Psoas muscle (tissue), 7 donors: ENCODE measurements at regions not wholly inside any gene's neighbourhood (a gene's known extent, or its start where the extent isn't known, plus 50 kb on each side); places are given as distances from the start of the nearest gene placed in this dataset.
A peak's percentile ranks its signal among the peaks of the same experiment; 100 is the strongest.

Experiments used
- ATAC-seq, 4 donors: fragments of 200-7000 bp; cut with Tn5 transposase; one replicate each; pipeline ENCODE4 v1.9.1; 2020; ENCODE audit warnings: moderate library complexity in 3 of 4, mild to moderate bottlenecking in 2 of 4
- DNase-seq, 2 donors: peaks; one replicate each; pipeline ENCODE4 v3.0.0-alpha.2; 2020
- H3K27ac ChIP-seq: fragments of 200-600 bp; one replicate; pipeline ENCODE4 v1.8.0; 2022
- H3K27me3 ChIP-seq, 3 donors: fragments of 200-600 bp in 1 of 3; one replicate each; pipeline versions ENCODE4 v1.6.1 to v1.8.0; 2013 to 2022; ENCODE audit warnings: low read length in 2 of 3, mild to moderate bottlenecking in 2 of 3, moderate library complexity in 1 of 3; ENCODE audit not compliant: insufficient read depth in 3 of 3
- H3K36me3 ChIP-seq, 2 donors: fragments of 200-600 bp in 1 of 2; one replicate each; pipeline versions ENCODE4 v1.6.1 to v1.8.0; 2013 to 2022; ENCODE audit warnings: low read depth in 1 of 2, mild to moderate bottlenecking in 1 of 2, moderate library complexity in 1 of 2; ENCODE audit not compliant: insufficient read depth in 1 of 2
- H3K4me1 ChIP-seq: fragments of 200-600 bp; one replicate; pipeline ENCODE4 v1.8.0; 2022
- H3K4me3 ChIP-seq: fragments of 200-600 bp; one replicate; pipeline ENCODE4 v1.8.0; 2022; ENCODE audit warnings: mild to moderate bottlenecking
- H3K9me3 ChIP-seq: fragments of 200-600 bp; one replicate; pipeline ENCODE4 v1.8.0; 2022
- WGBS, 3 donors: extraction: QIAGEN DNeasy Blood & Tissue Kit; methylation state at CpG; one replicate each; pipeline versions ENCODE4 v1.1.6 to v1.1.7; 2013; 5-methylcytosine and 5-hydroxymethylcytosine counted together
- intact Hi-C, 2 donors: fragments of 100-400 bp; cut with DNase I; formaldehyde crosslinking; loops; one replicate each; pipeline versions ENCODE4 v1.11.0 to v1.14.2; 2022
- TF ChIP-seq, protein P1 (sequence below): fragments of 200-600 bp; IDR thresholded peaks from one replicate; pipeline ENCODE4 v1.8.0; 2022; ENCODE audit warnings: antibody characterized with exemption
- donor health status: healthy with polysubstance abuse.
- donor health status: DM: no; HTN: no; CAD: no; lungs with moderate emphysema.
- donor health status: Bipolar disorder and iron deficiency.
- donor health status: healthy.
- donor health status: DM: yes; HTN: yes; CAD: no.
- donor health status: DM: no; HTN: no; CAD: no.
- donor health status: DM: yes; HTN: yes; CAD: no.

- H3K36me3 ChIP-seq = no peaks in the 10 kb centered on the region
- intact Hi-C loops = no loop called here
- no peaks in the 10 kb centered on the region for H3K9me3 ChIP-seq
- no peaks in the 10 kb centered on the region for H3K27me3 ChIP-seq
- H3K4me3 ChIP-seq = no peak overlapping the region
- H3K4me1 ChIP-seq = no peaks in the 10 kb centered on the region
- ATAC-seq (no peak), DNase-seq (no peak)
- no peak overlapping the region for H3K27ac ChIP-seq
- WGBS, 3 donors = 89 to 98% (median 93%) methylated on average over 6 of the region's 6 CpGs
- TF ChIP-seq, protein P1, sequence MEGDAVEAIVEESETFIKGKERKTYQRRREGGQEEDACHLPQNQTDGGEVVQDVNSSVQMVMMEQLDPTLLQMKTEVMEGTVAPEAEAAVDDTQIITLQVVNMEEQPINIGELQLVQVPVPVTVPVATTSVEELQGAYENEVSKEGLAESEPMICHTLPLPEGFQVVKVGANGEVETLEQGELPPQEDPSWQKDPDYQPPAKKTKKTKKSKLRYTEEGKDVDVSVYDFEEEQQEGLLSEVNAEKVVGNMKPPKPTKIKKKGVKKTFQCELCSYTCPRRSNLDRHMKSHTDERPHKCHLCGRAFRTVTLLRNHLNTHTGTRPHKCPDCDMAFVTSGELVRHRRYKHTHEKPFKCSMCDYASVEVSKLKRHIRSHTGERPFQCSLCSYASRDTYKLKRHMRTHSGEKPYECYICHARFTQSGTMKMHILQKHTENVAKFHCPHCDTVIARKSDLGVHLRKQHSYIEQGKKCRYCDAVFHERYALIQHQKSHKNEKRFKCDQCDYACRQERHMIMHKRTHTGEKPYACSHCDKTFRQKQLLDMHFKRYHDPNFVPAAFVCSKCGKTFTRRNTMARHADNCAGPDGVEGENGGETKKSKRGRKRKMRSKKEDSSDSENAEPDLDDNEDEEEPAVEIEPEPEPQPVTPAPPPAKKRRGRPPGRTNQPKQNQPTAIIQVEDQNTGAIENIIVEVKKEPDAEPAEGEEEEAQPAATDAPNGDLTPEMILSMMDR = no peak
These were observed 127.6 kb upstream of the GATB start for GRCh38 chr4:151888367-151888866.

- 89 to 97% (median 92%) methylated on average over 3 of the region's 3 CpGs for WGBS, 3 donors
- Histone ChIP-seq H3K4me3 (no peak overlapping the region), H3K27ac (no peak overlapping the region), H3K4me1 (no peaks in the 10 kb centered on the region), H3K9me3 (no peaks in the 10 kb centered on the region), H3K36me3 (no peaks in the 10 kb centered on the region), H3K27me3 (no peaks in the 10 kb centered on the region)
- TF ChIP-seq, protein P1 = no peak
- DNase-seq = no peak
- no peak for ATAC-seq
- intact Hi-C loops = no loop called here
These were observed 127.0 kb upstream of the GATB start for GRCh38 chr4:151887816-151888180.

DNA sequence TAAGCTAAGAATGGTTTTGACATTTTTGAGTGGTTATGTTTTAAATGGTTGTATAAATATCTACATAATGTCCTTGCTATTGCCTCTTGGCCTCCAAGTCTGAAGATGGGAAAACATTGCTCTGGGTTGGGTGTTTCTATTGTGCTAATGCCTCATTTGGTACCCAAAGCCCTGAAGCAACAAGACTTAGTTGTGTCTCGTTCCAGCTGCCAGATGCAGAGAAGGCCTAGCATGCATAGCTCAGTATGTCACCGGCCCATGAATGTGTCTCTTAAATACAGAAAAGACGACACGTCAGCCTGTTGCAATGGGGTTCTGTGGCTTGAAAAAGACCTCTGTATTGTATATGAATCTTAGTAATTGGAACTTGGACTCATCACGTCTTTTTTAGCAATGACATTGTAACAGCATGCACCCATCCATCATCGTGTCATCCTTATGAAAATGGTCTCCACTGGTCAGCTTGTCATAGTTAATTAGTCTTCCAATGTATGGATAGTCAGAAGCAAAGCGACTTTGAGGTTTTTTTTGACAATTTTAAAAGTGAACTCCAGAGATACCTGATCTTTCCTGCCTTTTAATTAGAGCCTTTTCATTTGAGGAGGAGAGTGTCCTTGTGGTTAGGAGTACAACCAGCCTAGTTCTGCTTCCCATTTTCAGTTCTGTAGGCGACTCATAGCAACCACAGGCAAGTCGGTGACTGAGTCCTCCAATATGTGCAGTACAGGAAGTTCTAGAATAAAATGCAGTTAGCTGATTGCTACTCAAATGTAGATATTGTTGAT is 126.4 kb upstream of the GATB start:
- Histone ChIP-seq H3K27me3 (no peaks in the 10 kb centered on the region), H3K4me3 (no peak overlapping the region), H3K4me1 (no peaks in the 10 kb centered on the region), H3K27ac (no peak overlapping the region), H3K36me3 (no peaks in the 10 kb centered on the region), H3K9me3 (no peaks in the 10 kb centered on the region)
- 73 to 83% (median 82%) methylated on average over 9 of the region's 9 CpGs for WGBS, 3 donors
- DNase-seq (no peak), ATAC-seq (peak in 1 of 4 donors; percentile 19)
- intact Hi-C loops = no loop called here
- TF ChIP-seq, protein P1 = no peak

DNA sequence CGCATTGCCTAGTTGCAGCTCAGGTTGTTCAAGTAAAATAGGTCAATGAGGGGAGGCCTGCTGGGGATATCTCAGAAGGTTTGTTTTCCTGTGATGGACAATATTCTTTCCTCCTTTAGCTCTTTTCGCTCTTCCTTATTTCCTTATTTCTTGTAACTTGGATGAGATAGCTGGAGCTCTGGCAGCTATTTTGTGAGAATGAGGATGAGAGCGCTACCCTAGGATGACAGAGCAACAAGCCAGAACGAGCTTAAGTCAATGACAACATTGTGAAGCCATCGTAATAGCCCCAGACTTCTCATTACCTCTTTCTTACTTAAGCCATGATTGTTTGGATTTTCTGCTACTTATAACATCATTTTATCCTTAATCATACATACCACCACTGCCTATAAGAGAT is 124.3 kb upstream of the GATB start:
- H3K36me3 ChIP-seq = no peaks in the 10 kb centered on the region
- H3K4me1 ChIP-seq = no peaks in the 10 kb centered on the region
- TF ChIP-seq, protein P1 = no peak
- WGBS, 3 donors = 88 to 92% (median 90%) methylated on average over 5 of the region's 5 CpGs
- H3K27ac ChIP-seq = no peak overlapping the region
- H3K4me3 ChIP-seq = no peak overlapping the region
- no peaks in the 10 kb centered on the region for H3K9me3 ChIP-seq
- no peaks in the 10 kb centered on the region for H3K27me3 ChIP-seq
- no peak for ATAC-seq
- intact Hi-C loops = no loop called here
- no peak for DNase-seq

- no peak overlapping the region for H3K4me3 ChIP-seq
- no peaks in the 10 kb centered on the region for H3K27me3 ChIP-seq
- ATAC-seq = no peak
- H3K27ac ChIP-seq = no peak overlapping the region
- no peak for DNase-seq
- H3K4me1 ChIP-seq = no peaks in the 10 kb centered on the region
- TF ChIP-seq, protein P1 = no peak
- no peaks in the 10 kb centered on the region for H3K36me3 ChIP-seq
- no peaks in the 10 kb centered on the region for H3K9me3 ChIP-seq
- WGBS, 3 donors = 78 to 81% (median 80%) methylated on average over 4 of the region's 4 CpGs
- intact Hi-C loops = no loop called here
These were observed 122.9 kb upstream of the GATB start for GRCh38 chr4:151883747-151884146.
